PC-9 (cell line): ENCODE measurements at regions not wholly inside any gene's neighbourhood (a gene's known extent, or its start where the extent isn't known, plus 50 kb on each side); places are given as distances from the start of the nearest gene placed in this dataset.

Source experiments
- CTCF ChIP-seq: fragments of 200-600 bp; sonication (generic); conservative IDR thresholded peaks from 2 replicates; pipeline ENCODE4 v1.6.1; 2017; ENCODE audit warnings: mixed run types, antibody characterized with exemption, mild to moderate bottlenecking, moderate library complexity
- EZH2 ChIP-seq: fragments of 200-600 bp; sonication (generic); IDR thresholded peaks from 2 replicates; pipeline ENCODE4 v1.8.0; 2017; ENCODE audit warnings: antibody characterized with exemption, low read depth

DNA sequence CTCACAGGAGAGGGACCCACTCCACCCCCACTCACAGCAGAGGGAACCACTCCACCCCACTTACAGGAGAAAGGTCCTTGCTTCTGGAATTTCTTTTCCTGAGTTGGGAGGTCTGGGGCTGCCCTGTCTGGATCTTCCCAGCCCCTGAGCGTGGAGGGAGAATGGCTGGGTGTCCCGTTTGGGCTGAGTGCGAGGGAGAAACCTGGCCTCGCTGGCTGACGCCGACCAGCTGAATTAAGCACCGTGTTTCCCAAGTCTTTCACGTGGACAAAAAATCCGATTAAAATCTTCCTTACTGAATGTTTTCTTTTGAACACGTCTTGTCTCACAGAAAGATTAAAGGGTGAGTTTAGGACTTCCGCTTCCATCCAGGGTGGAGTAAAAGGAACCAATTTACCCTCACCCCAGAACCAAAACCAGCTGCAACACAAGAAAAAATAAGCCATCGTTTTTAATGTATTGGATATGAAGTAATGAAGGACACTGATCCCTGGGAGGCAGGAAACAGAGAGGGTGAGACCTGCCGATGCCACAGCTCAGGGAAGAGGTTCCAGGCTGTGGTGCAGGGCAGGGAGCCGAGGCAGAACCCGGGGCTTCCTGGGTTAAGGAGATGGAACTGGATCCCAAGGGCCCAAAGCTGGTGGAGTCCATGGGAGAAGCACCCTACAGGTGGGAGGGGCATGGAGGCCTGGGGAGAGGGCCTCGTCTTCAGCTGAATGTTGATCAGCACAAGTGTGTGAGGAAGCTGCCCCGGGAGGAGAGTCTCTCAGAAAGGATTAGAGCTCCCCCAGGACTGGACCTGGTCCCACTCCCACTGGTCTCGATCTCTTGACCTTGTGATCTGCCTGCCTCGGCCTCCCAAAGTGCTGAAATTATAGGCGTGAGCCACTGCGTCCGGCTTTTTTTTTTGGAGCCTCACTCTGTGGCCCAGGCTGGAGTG lies 60.3 kb downstream of the RTP5 start:
- no peak for TF ChIP-seq CTCF
- no peak for TF ChIP-seq EZH2
